H1 (cell line): ENCODE measurements at regions not wholly inside any gene's neighbourhood (a gene's known extent, or its start where the extent isn't known, plus 50 kb on each side); places are given as distances from the start of the nearest gene placed in this dataset.

Experiments used
- CTCF ChIA-PET: fragments of 300-600 bp; sonication (Branson Sonifier 250); formaldehyde crosslinking; loops from one replicate; lab custom pipeline; 2021; ENCODE audit not compliant: partially characterized antibody; lab: Charles Lee
- POLR2A ChIA-PET: fragments of 300-600 bp; sonication (Branson Sonifier 250); formaldehyde crosslinking; loops from one replicate; lab custom pipeline; 2021; ENCODE audit warnings: inconsistent platforms; ENCODE audit not compliant: partially characterized antibody; lab: Charles Lee
- DNase-seq, 2 experiments: peaks; one replicate each; pipeline versions ENCODE4 v3.0.0 to v3.0.0-alpha.2; 2010 to 2022; ENCODE audit warnings: low spot score in 2 of 2, low read depth in 1 of 2, mixed read lengths in 1 of 2
- FAIRE-seq: peaks from 2 replicates; lab custom pipeline; 2011; peaks lifted over from hg19 to GRCh38; lab: Jason Lieb, UNC
- H2AFZ ChIP-seq: 2 replicates; pipeline ENCODE4 v1.8.1; 2012; ENCODE audit warnings: low read length, inconsistent platforms
- H2AK5ac ChIP-seq: 2 replicates; pipeline ENCODE4 v1.6.1; 2013; ENCODE audit warnings: low read depth, low read length
- H2BK120ac ChIP-seq: replicated peaks from 2 replicates; pipeline ENCODE3; 2013; ENCODE audit warnings: low read depth, low read length, inconsistent platforms
- H2BK12ac ChIP-seq: 2 replicates; pipeline ENCODE4 v1.6.1; 2013; ENCODE audit warnings: low read depth, low read length
- H2BK15ac ChIP-seq: 2 replicates; pipeline ENCODE4 v1.6.1; 2013; ENCODE audit warnings: low read length
- H2BK20ac ChIP-seq: 2 replicates; pipeline ENCODE4 v1.6.1; 2013; ENCODE audit warnings: low read length
- H2BK5ac ChIP-seq: 2 replicates; pipeline ENCODE4 v1.6.1; 2013; ENCODE audit warnings: low read depth, low read length
- H3K14ac ChIP-seq: 2 replicates; pipeline ENCODE4 v1.6.1; 2013; ENCODE audit warnings: inconsistent platforms; ENCODE audit not compliant: insufficient read length
- H3K18ac ChIP-seq: 2 replicates; pipeline ENCODE4 v1.6.1; 2013; ENCODE audit warnings: low read length; ENCODE audit errors: extremely low read depth
- H3K23ac ChIP-seq: 2 replicates; pipeline ENCODE4 v1.6.1; 2013; ENCODE audit warnings: inconsistent platforms; ENCODE audit not compliant: insufficient read length
- H3K23me2 ChIP-seq: 2 replicates; pipeline ENCODE4 v1.6.1; 2013; ENCODE audit warnings: low read depth, low read length
- H3K27ac ChIP-seq: 2 replicates; pipeline ENCODE4 v1.6.1; 2011; ENCODE audit warnings: low read depth, low read length, inconsistent platforms
- H3K27me3 ChIP-seq, 4 experiments: replicated peaks in 1 of 4; 1 replicate in 1 of 4; 2 replicates in 3 of 4; pipeline versions ENCODE4 v1.6.1 to v1.8.1; 2011 to 2013; ENCODE audit warnings: low read length in 3 of 4, mild to moderate bottlenecking in 3 of 4, inconsistent platforms in 2 of 4, mixed read lengths in 2 of 4, moderate library complexity in 1 of 4; ENCODE audit not compliant: control insufficient read depth in 3 of 4, insufficient read depth in 3 of 4; ENCODE audit errors: extremely low read depth in 1 of 4
- H3K36me3 ChIP-seq, 4 experiments: 2 replicates each; pipeline versions ENCODE4 v1.6.1 to v1.8.1; 2011 to 2013; ENCODE audit warnings: mild to moderate bottlenecking in 4 of 4, low read length in 3 of 4, moderate library complexity in 2 of 4, control low read depth in 1 of 4, inconsistent platforms in 1 of 4; ENCODE audit not compliant: insufficient read depth in 4 of 4, control insufficient read depth in 2 of 4
- H3K4ac ChIP-seq: replicated peaks from 2 replicates; pipeline ENCODE3; 2013; ENCODE audit warnings: low read length, low read depth, mixed read lengths, inconsistent platforms; ENCODE audit not compliant: insufficient read length
- H3K4me1 ChIP-seq, 4 experiments: replicated peaks in 1 of 4; 1 replicate in 1 of 4; 2 replicates in 3 of 4; pipeline versions ENCODE4 v1.6.1 to v1.8.1; 2011 to 2013; ENCODE audit warnings: low read length in 3 of 4, inconsistent platforms in 2 of 4, mixed read lengths in 1 of 4; ENCODE audit not compliant: insufficient read depth in 4 of 4, control insufficient read depth in 3 of 4
- H3K4me2 ChIP-seq, 2 experiments: 2 replicates each; pipeline versions ENCODE4 v1.6.1 to v1.8.1; 2011 to 2013; ENCODE audit warnings: low read depth in 2 of 2, low read length in 2 of 2, control low read depth in 1 of 2, inconsistent platforms in 1 of 2, mild to moderate bottlenecking in 1 of 2; ENCODE audit not compliant: insufficient read depth in 1 of 2
- H3K4me3 ChIP-seq, 4 experiments: fragments of 200-600, 300-600 bp in 1 of 4; sonication (generic), shearing (Covaris generic), sonication (Bioruptor Twin) in 1 of 4; 2 replicates each; pipeline versions ENCODE4 v1.5.1 to v1.8.1; 2011 to 2016; ENCODE audit warnings: low read length in 4 of 4, low read depth in 3 of 4, control low read depth in 2 of 4, inconsistent platforms in 2 of 4, mild to moderate bottlenecking in 2 of 4, mixed read lengths in 1 of 4, moderate library complexity in 1 of 4; ENCODE audit not compliant: insufficient read depth in 2 of 4; ENCODE audit errors: extremely low read depth in 1 of 4
- H3K56ac ChIP-seq: replicated peaks from 2 replicates; pipeline ENCODE3; 2013; ENCODE audit warnings: low read depth, mild to moderate bottlenecking, mixed read lengths, low read length, inconsistent platforms; ENCODE audit not compliant: insufficient read length
- H3K79me1 ChIP-seq: 2 replicates; pipeline ENCODE4 v1.6.1; 2013; ENCODE audit warnings: low read depth, low read length, control low read depth
- H3K79me2 ChIP-seq, 2 experiments: 2 replicates each; pipeline versions ENCODE4 v1.6.1 to v1.8.1; 2012 to 2013; ENCODE audit warnings: low read length in 2 of 2, mild to moderate bottlenecking in 2 of 2, inconsistent platforms in 1 of 2; ENCODE audit not compliant: insufficient read depth in 2 of 2, control insufficient read depth in 1 of 2
- H3K9ac ChIP-seq, 4 experiments: replicated peaks in 1 of 4; 1 replicate in 1 of 4; 2 replicates in 3 of 4; pipeline versions ENCODE4 v1.6.1 to v1.8.1; 2011 to 2013; ENCODE audit warnings: low read depth in 3 of 4, low read length in 3 of 4, control low read depth in 2 of 4, mild to moderate bottlenecking in 2 of 4, moderate library complexity in 2 of 4, inconsistent platforms in 1 of 4; ENCODE audit errors: extremely low read depth in 1 of 4
- H3K9me3 ChIP-seq, 2 experiments: 2 replicates each; pipeline versions ENCODE4 v1.6.1 to v1.8.1; 2012 to 2013; ENCODE audit warnings: mild to moderate bottlenecking in 2 of 2, moderate library complexity in 2 of 2, control low read depth in 1 of 2, inconsistent platforms in 1 of 2, low read depth in 1 of 2, low read length in 1 of 2, mixed read lengths in 1 of 2; ENCODE audit not compliant: insufficient read depth in 2 of 2
- H4K20me1 ChIP-seq, 2 experiments: replicated peaks in 1 of 2; 2 replicates each; pipeline versions ENCODE3 to v1.8.1; 2011 to 2013; ENCODE audit warnings: inconsistent platforms in 2 of 2, low read length in 2 of 2, mild to moderate bottlenecking in 1 of 2; ENCODE audit not compliant: insufficient read depth in 2 of 2, control insufficient read depth in 1 of 2
- H4K5ac ChIP-seq: 2 replicates; pipeline ENCODE4 v1.6.1; 2013; ENCODE audit warnings: low read length, low read depth, mixed read lengths, inconsistent platforms; ENCODE audit not compliant: insufficient read length
- H4K8ac ChIP-seq: 2 replicates; pipeline ENCODE4 v1.8.0; 2013; ENCODE audit warnings: mild to moderate bottlenecking, moderate library complexity, low read length, inconsistent platforms; ENCODE audit not compliant: insufficient read depth; ENCODE audit errors: extremely low read depth
- H4K91ac ChIP-seq: replicated peaks from 2 replicates; pipeline ENCODE3; 2013; ENCODE audit warnings: low read length, mixed read lengths, inconsistent platforms; ENCODE audit not compliant: insufficient read length
- CBX5 ChIP-seq: fragments of 300-800, 300-1000 bp; sonication (generic); IDR thresholded peaks from 2 replicates; pipeline ENCODE4 v1.7.1; 2016; ENCODE audit warnings: antibody characterized with exemption, low read length, low read depth
- EP300 ChIP-seq, 2 experiments: IDR thresholded peaks; 1 replicate in 1 of 2; 2 replicates in 1 of 2; pipeline ENCODE4 v1.6.1; 2011 to 2012; ENCODE audit warnings: low read depth in 2 of 2, low read length in 2 of 2, mild to moderate bottlenecking in 2 of 2, borderline replicate concordance in 1 of 2, inconsistent platforms in 1 of 2, moderate library complexity in 1 of 2
- POLR2AphosphoS5 ChIP-seq: IDR thresholded peaks from 2 replicates; pipeline ENCODE4 v1.6.1; 2011; ENCODE audit warnings: low read depth, low read length
- POU5F1 ChIP-seq: IDR thresholded peaks from 2 replicates; pipeline ENCODE4 v1.6.1; 2011; ENCODE audit warnings: low read depth, mild to moderate bottlenecking, low read length, moderate library complexity
- RBBP5 ChIP-seq: IDR thresholded peaks from 2 replicates; pipeline ENCODE4 v1.7.1; 2012; ENCODE audit warnings: low read depth, mild to moderate bottlenecking, inconsistent platforms, low read length, moderate library complexity, borderline replicate concordance
- RXRA ChIP-seq: IDR thresholded peaks from 2 replicates; pipeline ENCODE4 v1.6.1; 2011; ENCODE audit warnings: low read depth, mild to moderate bottlenecking, low read length, moderate library complexity; ENCODE audit not compliant: insufficient read depth
- SAP30 ChIP-seq: fragments of 300-600 bp; sonication (generic); IDR thresholded peaks from 2 replicates; pipeline ENCODE4 v1.7.1; 2012; ENCODE audit warnings: low read length, moderate library complexity, mild to moderate bottlenecking, inconsistent platforms; ENCODE audit not compliant: insufficient read depth, insufficient replicate concordance
- SIN3A ChIP-seq, 2 experiments: IDR thresholded peaks in 1 of 2; conservative IDR thresholded peaks in 1 of 2; 2 replicates each; pipeline ENCODE4 v1.6.1; 2011 to 2012; ENCODE audit warnings: low read length in 2 of 2, improper control_type of control experiment in 1 of 2, low read depth in 1 of 2, mild to moderate bottlenecking in 1 of 2
- SIX5 ChIP-seq: IDR thresholded peaks from 2 replicates; pipeline ENCODE4 v1.6.1; 2011; ENCODE audit warnings: mild to moderate bottlenecking, low read depth, low read length
- SP2 ChIP-seq: IDR thresholded peaks from 2 replicates; pipeline ENCODE4 v1.6.1; 2012; ENCODE audit warnings: mild to moderate bottlenecking, low read length, inconsistent platforms
- TCF12 ChIP-seq: IDR thresholded peaks from 2 replicates; pipeline ENCODE4 v1.6.1; 2011; ENCODE audit warnings: low read depth, mild to moderate bottlenecking, low read length
- TEAD4 ChIP-seq: IDR thresholded peaks from 2 replicates; pipeline ENCODE4 v1.6.1; 2012; ENCODE audit warnings: low read depth, low read length, inconsistent platforms, mixed read lengths
- ZNF274 ChIP-seq: IDR thresholded peaks from 2 replicates; pipeline ENCODE4 v1.7.0; 2012; ENCODE audit warnings: low read length, borderline replicate concordance; ENCODE audit errors: extremely low read depth
- WGBS, 2 experiments: shearing (Covaris generic) in 1 of 2; methylation state at CpG; one replicate each; pipeline versions ENCODE4 v1.1.6 to v1.1.7; 2013 to 2015; ENCODE audit warnings: low lambda C conversion rate in 2 of 2, mixed read lengths in 2 of 2, inconsistent platforms in 1 of 2, low coverage in 1 of 2, missing lambda C conversion rate in 1 of 2; ENCODE audit not compliant: insufficient replicate concordance in 2 of 2, insufficient coverage in 1 of 2, insufficient read length in 1 of 2; ENCODE audit errors: extremely low coverage in 1 of 2, missing lambda C conversion rate in 1 of 2; 5-methylcytosine and 5-hydroxymethylcytosine counted together

DNA sequence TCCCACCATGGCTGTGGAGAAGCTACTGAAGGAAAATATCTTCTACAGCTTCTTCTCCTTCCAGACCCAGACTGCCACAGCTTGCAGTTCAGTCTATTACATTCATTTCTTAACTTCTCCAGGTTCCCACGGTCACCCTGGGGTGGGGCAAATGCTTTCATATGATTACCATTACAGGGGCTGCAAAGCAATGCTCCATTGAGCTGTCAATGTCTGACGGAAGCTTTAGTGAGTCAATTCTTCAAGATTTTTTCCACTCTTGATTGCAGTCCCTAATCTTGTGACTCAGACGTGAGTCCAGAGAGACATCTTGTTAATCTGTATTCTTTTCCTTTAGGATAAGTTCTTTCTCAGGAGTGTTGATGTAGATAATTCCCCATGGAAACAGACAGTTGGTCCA, 233.4 kb upstream of the DDI1 start:
- Histone ChIP-seq H4K8ac (no peak overlapping the region), H2BK5ac (no peak overlapping the region), H2AK5ac (no peak overlapping the region), H3K4me2 (no peak overlapping the region), H4K20me1 (no peaks in the 10 kb centered on the region), H3K4me1 (peaks cover 0 to 7% (median 0%) of the 10 kb centered on the region in 4 experiments; a peak in 1 of 7 replicates), H3K79me1 (no peaks in the 10 kb centered on the region), H3K9ac (no peak overlapping the region), H2BK12ac (no peak overlapping the region), H3K27me3 (no peaks in the 10 kb centered on the region), H4K91ac (no peak overlapping the region), H3K18ac (no peak overlapping the region), H3K36me3 (no peaks in the 10 kb centered on the region), H2BK120ac (no peak overlapping the region), H3K14ac (no peak overlapping the region), H2BK15ac (no peak overlapping the region), H3K4me3 (no peak overlapping the region), H3K79me2 (no peaks in the 10 kb centered on the region), H3K23ac (no peak overlapping the region), H4K5ac (no peak overlapping the region), H3K23me2 (no peaks in the 10 kb centered on the region), H2AFZ (no peak overlapping the region), H3K27ac (no peak overlapping the region), H3K4ac (no peak overlapping the region), H3K9me3 (no peaks in the 10 kb centered on the region), H3K56ac (no peak overlapping the region), H2BK20ac (no peak overlapping the region)
- POLR2A ChIA-PET: no interaction called here
- CTCF ChIA-PET: no interaction called here
- no peak for TF ChIP-seq RXRA
- TF ChIP-seq EP300 (IDR thresholded peaks at IDR 0.05; ENCODE audit: borderline replicate concordance in 1 of 2, low read depth in 2 of 2, low read length in 2 of 2): no peak
- no peak for TF ChIP-seq RBBP5
- TF ChIP-seq CBX5: no peak
- TF ChIP-seq TCF12: no peak
- TF ChIP-seq ZNF274: no peak
- no peak for TF ChIP-seq POLR2AphosphoS5
- TF ChIP-seq SIN3A (conservative IDR thresholded peaks at IDR 0.05 in 1 of 2, IDR thresholded peaks at IDR 0.05 in 1 of 2; ENCODE audit: low read depth in 1 of 2, low read length in 2 of 2): no peak
- TF ChIP-seq SAP30: no peak
- no peak for TF ChIP-seq SIX5
- TF ChIP-seq POU5F1: no peak
- no peak for TF ChIP-seq TEAD4
- no peak for TF ChIP-seq SP2
- WGBS, 2 experiments: 82% methylated on average over 3 of the region's 3 CpGs; no CpG with 5 or more reads in 1 of the 2 experiments
- FAIRE-seq: no peak
- DNase-seq: no peak
